Mesothelial cell of epicardium (in vitro differentiated cells): ENCODE measurements at regions not wholly inside any gene's neighbourhood (a gene's known extent, or its start where the extent isn't known, plus 50 kb on each side); places are given as distances from the start of the nearest gene placed in this dataset.
"Not testable (repeated sequence)": the region's sequence is repeated elsewhere in the genome, so short reads cannot be mapped to it uniquely, and the experiment has no call there.

Experiments used
- DNase-seq, 2 experiments: peaks; one replicate each; pipeline ENCODE4 v3.0.0; 2021; ENCODE audit warnings: low spot score in 2 of 2; ENCODE audit not compliant: unreplicated experiment in 2 of 2
- H3K27ac Mint-ChIP-seq: 2 replicates; pipeline ENCODE4 v1.8.0; 2021; ENCODE audit warnings: mixed read lengths
- H3K27me3 Mint-ChIP-seq: 2 replicates; pipeline ENCODE4 v1.8.0; 2021; ENCODE audit warnings: low read depth, mixed read lengths
- H3K36me3 Mint-ChIP-seq: 2 replicates; pipeline ENCODE4 v1.8.0; 2021; ENCODE audit warnings: mixed read lengths
- H3K4me1 Mint-ChIP-seq: 2 replicates; pipeline ENCODE4 v1.8.0; 2021; ENCODE audit warnings: mixed read lengths
- H3K4me3 Mint-ChIP-seq: 2 replicates; pipeline ENCODE4 v1.8.0; 2021; ENCODE audit warnings: mild to moderate bottlenecking, moderate library complexity, mixed read lengths
- H3K9me3 Mint-ChIP-seq: 2 replicates; pipeline ENCODE4 v1.8.0; 2021; ENCODE audit warnings: mixed read lengths
- TF ChIP-seq, protein P1 (sequence below): fragments of 200-600 bp; sonication (generic); IDR thresholded peaks from one replicate; pipeline ENCODE4 v1.5.0; 2021; ENCODE audit warnings: antibody characterized with exemption; ENCODE audit not compliant: unreplicated experiment

DNA sequence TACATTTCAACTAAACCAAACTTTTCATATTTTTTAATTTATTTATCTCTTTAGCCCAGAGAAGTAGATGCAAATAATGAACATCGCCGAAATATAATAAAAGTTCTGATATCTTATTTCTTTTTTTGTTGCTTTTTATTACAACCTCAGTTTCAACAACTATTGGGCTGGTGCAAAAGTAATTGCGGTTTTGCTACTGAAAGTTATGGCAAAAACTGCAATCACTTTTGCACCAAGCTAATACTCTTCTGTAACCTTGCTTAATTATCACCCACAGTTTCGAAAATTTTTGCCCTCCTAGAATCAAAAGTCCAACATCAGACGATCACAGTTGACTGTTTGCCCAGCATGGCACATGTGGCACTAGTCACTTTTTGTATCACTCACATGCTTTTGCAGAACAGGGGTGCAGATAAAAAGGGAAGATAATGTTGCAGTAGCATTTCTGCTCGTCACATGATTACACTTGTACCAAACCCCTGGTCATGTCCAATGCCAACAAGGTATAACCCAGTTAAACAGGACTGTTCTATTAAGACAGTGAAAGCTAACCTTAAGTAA lies 242.4 kb upstream of the GALNT5 start:
- no peaks in the 10 kb centered on the region for H3K36me3 Mint-ChIP-seq
- H3K4me3 Mint-ChIP-seq = no peak overlapping the region
- no peak for DNase-seq
- H3K9me3 Mint-ChIP-seq = no peaks in the 10 kb centered on the region
- no peaks in the 10 kb centered on the region for H3K27me3 Mint-ChIP-seq
- no peaks in the 10 kb centered on the region for H3K4me1 Mint-ChIP-seq
- H3K27ac Mint-ChIP-seq = no peak overlapping the region
- TF ChIP-seq, protein P1, sequence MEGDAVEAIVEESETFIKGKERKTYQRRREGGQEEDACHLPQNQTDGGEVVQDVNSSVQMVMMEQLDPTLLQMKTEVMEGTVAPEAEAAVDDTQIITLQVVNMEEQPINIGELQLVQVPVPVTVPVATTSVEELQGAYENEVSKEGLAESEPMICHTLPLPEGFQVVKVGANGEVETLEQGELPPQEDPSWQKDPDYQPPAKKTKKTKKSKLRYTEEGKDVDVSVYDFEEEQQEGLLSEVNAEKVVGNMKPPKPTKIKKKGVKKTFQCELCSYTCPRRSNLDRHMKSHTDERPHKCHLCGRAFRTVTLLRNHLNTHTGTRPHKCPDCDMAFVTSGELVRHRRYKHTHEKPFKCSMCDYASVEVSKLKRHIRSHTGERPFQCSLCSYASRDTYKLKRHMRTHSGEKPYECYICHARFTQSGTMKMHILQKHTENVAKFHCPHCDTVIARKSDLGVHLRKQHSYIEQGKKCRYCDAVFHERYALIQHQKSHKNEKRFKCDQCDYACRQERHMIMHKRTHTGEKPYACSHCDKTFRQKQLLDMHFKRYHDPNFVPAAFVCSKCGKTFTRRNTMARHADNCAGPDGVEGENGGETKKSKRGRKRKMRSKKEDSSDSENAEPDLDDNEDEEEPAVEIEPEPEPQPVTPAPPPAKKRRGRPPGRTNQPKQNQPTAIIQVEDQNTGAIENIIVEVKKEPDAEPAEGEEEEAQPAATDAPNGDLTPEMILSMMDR = no peak

DNA sequence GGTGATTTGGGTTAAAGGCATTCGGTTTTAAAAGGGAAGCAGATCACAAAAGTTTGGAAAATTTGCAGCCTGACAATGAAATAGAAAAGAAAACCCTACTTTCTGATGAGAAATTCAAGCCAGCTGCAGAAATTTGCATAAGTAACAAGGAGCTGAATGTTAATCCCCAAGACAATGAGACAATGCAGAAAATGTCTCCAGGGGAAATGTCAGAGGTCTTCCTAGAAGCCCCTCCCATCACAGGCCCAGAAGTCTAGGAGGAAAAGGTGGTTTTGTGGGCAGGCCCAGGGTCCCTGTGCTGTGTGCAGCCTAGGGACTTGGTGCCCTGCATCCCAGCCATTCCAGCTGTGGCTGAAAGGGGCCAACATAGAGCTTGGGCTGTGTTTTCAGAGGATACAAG lies 234.2 kb upstream of the GALNT5 start:
- H3K36me3 Mint-ChIP-seq, H3K4me3 Mint-ChIP-seq, DNase-seq, H3K4me1 Mint-ChIP-seq, H3K27me3 Mint-ChIP-seq, H3K27ac Mint-ChIP-seq: not testable (repeated sequence)
- H3K9me3 Mint-ChIP-seq = peaks cover 17% of the 10 kb centered on the region

DNA sequence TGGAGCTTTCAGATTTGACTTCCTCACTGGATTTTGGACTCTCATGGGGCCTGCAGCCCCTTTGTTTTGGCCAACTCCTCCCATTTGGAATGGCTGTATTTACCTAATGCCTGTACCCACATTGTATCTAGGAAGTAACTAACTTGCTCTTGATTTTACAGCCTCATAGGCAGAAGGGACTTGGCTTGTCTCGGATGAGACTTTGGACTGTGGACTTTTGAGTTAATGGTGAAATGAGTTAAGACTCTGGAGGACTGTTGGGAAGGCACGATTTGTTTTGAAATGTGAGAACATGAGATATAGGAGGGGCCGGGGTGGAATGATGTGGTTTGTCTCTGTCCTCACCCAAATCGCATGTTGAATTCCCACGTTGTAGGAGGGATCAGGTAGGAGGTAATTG lies 233.4 kb upstream of the GALNT5 start:
- H3K27me3 Mint-ChIP-seq = no peaks in the 10 kb centered on the region
- DNase-seq = no peak
- no peaks in the 10 kb centered on the region for H3K36me3 Mint-ChIP-seq
- H3K27ac Mint-ChIP-seq = no peak overlapping the region
- TF ChIP-seq, protein P1 = no peak
- no peak overlapping the region for H3K4me3 Mint-ChIP-seq
- peaks cover 17% of the 10 kb centered on the region for H3K9me3 Mint-ChIP-seq
- no peaks in the 10 kb centered on the region for H3K4me1 Mint-ChIP-seq

DNA sequence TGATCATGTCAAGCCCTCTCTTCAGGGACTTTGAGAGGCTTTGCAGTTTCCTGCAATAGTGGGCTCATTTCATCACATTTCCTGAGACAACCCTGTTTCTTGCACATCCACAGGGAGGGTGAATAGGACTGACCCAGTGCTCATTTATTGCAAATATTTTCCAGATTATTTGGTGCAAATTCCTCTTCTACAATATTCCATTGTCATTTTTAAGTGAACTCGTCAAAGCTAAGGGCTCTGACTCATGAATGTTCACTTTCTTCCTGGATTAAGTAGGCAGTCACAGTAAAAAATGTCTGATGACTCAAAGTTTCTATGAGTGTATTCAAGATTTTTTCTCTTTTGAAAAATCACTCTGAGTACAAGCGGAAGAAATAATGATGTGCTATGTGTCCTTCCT lies 225.5 kb upstream of the GALNT5 start:
- DNase-seq = no peak
- no peak overlapping the region for H3K4me3 Mint-ChIP-seq
- no peaks in the 10 kb centered on the region for H3K36me3 Mint-ChIP-seq

DNA sequence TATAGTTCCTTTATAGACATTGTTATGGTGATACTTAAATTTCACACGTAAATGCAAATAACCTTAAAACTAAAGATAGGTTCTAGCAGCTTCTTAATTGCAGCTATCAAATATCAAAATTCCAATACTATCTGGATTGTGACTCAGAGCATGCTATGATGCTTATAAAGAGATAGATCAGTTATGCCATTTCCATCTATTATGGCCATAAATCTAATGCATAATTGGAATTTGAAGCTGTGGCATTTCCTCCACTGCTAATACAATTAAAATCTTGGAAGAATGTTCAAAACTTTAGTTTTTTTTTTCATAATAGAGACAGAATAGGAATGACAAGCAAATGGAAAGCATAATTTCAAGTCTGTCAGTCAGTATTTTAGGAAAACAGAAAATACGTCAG lies 220.8 kb upstream of the GALNT5 start:
- H3K4me1 Mint-ChIP-seq = no peaks in the 10 kb centered on the region
- no peak overlapping the region for H3K27ac Mint-ChIP-seq
- H3K27me3 Mint-ChIP-seq = peaks cover 18% of the 10 kb centered on the region
- H3K4me3 Mint-ChIP-seq = no peak overlapping the region
- H3K9me3 Mint-ChIP-seq = no peaks in the 10 kb centered on the region
- DNase-seq = no peak
- TF ChIP-seq, protein P1 = no peak
- no peaks in the 10 kb centered on the region for H3K36me3 Mint-ChIP-seq

More for the DNA sequence above, 225.5 kb upstream of the GALNT5 start:
- no peaks in the 10 kb centered on the region for H3K9me3 Mint-ChIP-seq
- TF ChIP-seq, protein P1 = no peak
- no peaks in the 10 kb centered on the region for H3K27me3 Mint-ChIP-seq
- H3K27ac Mint-ChIP-seq = no peak overlapping the region
- H3K4me1 Mint-ChIP-seq = no peaks in the 10 kb centered on the region

DNA sequence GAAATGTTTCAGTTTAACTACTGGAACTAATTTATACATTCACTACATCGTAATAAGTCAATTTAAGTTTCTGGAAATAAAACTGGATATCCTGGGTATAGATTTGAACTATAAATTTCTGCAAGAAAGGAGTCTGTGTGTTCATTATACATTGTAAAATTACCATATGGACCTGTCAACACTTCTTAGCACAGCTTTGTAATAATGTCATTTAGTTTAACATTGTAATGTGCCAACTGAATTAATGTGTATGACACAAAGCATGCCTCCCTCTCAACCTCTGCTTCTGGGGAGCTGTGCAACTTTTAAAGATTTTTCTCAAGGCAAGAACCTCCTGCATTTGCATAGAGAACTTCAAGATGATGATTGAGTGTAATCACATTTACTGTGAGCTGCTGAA lies 213.7 kb upstream of the GALNT5 start:
- Mint-ChIP-seq H3K36me3 (no peaks in the 10 kb centered on the region), H3K4me3 (no peak overlapping the region), H3K9me3 (no peaks in the 10 kb centered on the region), H3K27ac (no peak overlapping the region), H3K4me1 (no peaks in the 10 kb centered on the region), H3K27me3 (peaks cover 39% of the 10 kb centered on the region)
- no peak for DNase-seq
- TF ChIP-seq, protein P1 = no peak
